Adrenal gland (tissue), 5 donors: ENCODE measurements at regions not wholly inside any gene's neighbourhood (a gene's known extent, or its start where the extent isn't known, plus 50 kb on each side); places are given as distances from the start of the nearest gene placed in this dataset.

ENCODE experiments used
- CTCF ChIP-seq, 6 experiments: fragments of 450-650 bp in 4 of 6; fragments of 200-600 bp in 2 of 6; sonication (generic) in 1 of 6; IDR thresholded peaks; 1 replicate in 5 of 6; 2 replicates in 1 of 6; pipeline versions ENCODE4 v1.5.1 to v1.8.0; 2016 to 2021; ENCODE audit warnings: antibody characterized with exemption in 6 of 6, mild to moderate bottlenecking in 2 of 6, moderate library complexity in 1 of 6
- POLR2A ChIP-seq, 2 donors: fragments of 450-650 bp; IDR thresholded peaks; one replicate each; pipeline ENCODE4 v1.6.1; 2017; ENCODE audit warnings: antibody characterized with exemption in 2 of 2, mild to moderate bottlenecking in 2 of 2, moderate library complexity in 1 of 2
- donor health status: DM: no; HTN: no; CAD: no.

GRCh38 chr1:199678771-199679170 is 348.7 kb upstream of the NR5A2 start:
- TF ChIP-seq CTCF (IDR thresholded peaks at IDR 0.05) = no peak
- no peak for TF ChIP-seq POLR2A (IDR thresholded peaks at IDR 0.05)
